MM.1S (cell line): ENCODE measurements at regions not wholly inside any gene's neighbourhood (a gene's known extent, or its start where the extent isn't known, plus 50 kb on each side); places are given as distances from the start of the nearest gene placed in this dataset.

ENCODE experiments used
- CTCF ChIP-seq: fragments of 300-600 bp; sonication (generic); IDR thresholded peaks from 2 replicates; pipeline ENCODE4 v1.5.1; 2016; ENCODE audit warnings: antibody characterized with exemption, low read length, mixed read lengths
- EZH2phosphoT487 ChIP-seq: fragments of 300-600 bp; sonication (generic); IDR thresholded peaks from 2 replicates; pipeline ENCODE4 v1.6.1; 2018; ENCODE audit warnings: antibody characterized with exemption, low read length

GRCh38 chrX:45421806-45422205 lies 221.1 kb upstream of the DIPK2B start:
- TF ChIP-seq EZH2phosphoT487: no peak
- no peak for TF ChIP-seq CTCF
